Activated B cell treated with CpG ODN at 0.5 μM for 24 hours (primary cell): ENCODE measurements at regions not wholly inside any gene's neighbourhood (a gene's known extent, or its start where the extent isn't known, plus 50 kb on each side); places are given as distances from the start of the nearest gene placed in this dataset.

Experiments
- ATAC-seq: fragments of 200-7000 bp; cut with Tn5 transposase; one replicate; pipeline ENCODE4 v1.10.0; 2021; ENCODE audit warnings: low read depth, mild to moderate bottlenecking, moderate library complexity
- CTCF ChIA-PET: fragments of 350-600 bp; sonication (Branson Sonifier 250); formaldehyde crosslinking; loops from one replicate; lab custom pipeline; 2021; ENCODE audit warnings: antibody characterized with exemption; lab: Charles Lee
- POLR2A ChIA-PET: fragments of 350-600 bp; sonication (Branson Sonifier 250); formaldehyde crosslinking; loops from one replicate; lab custom pipeline; 2021; ENCODE audit warnings: antibody characterized with exemption; lab: Charles Lee
- DNase-seq: peaks from one replicate; pipeline ENCODE4 v3.0.0; 2022
- H3K27ac Mint-ChIP-seq: one replicate; pipeline ENCODE4 v1.8.0; 2020; ENCODE audit warnings: mixed read lengths
- H3K27me3 Mint-ChIP-seq: one replicate; pipeline ENCODE4 v1.8.0; 2021; ENCODE audit warnings: mixed read lengths
- H3K36me3 Mint-ChIP-seq: one replicate; pipeline ENCODE4 v1.8.0; 2021; ENCODE audit warnings: low read depth, mixed read lengths
- H3K4me1 Mint-ChIP-seq: one replicate; pipeline ENCODE4 v1.8.0; 2021; ENCODE audit warnings: mixed read lengths
- H3K4me3 Mint-ChIP-seq: one replicate; pipeline ENCODE4 v1.8.0; 2020; ENCODE audit warnings: mild to moderate bottlenecking, mixed read lengths
- H3K9me3 Mint-ChIP-seq: one replicate; pipeline ENCODE4 v1.8.0; 2020; ENCODE audit warnings: mixed read lengths
- CTCF ChIP-seq: fragments of 200-600 bp; IDR thresholded peaks from one replicate; pipeline ENCODE4 v1.8.0; 2022; ENCODE audit warnings: antibody characterized with exemption, mild to moderate bottlenecking
- intact Hi-C: fragments of 100-400 bp; cut with micrococcal nuclease; formaldehyde crosslinking; loops from one replicate; pipeline ENCODE4 v1.15.1; 2024

GRCh38 chr7:54932818-54933543 lies 85.8 kb upstream of the EGFR start:
- Mint-ChIP-seq H3K4me1 (no peaks in the 10 kb centered on the region), H3K4me3 (no peak overlapping the region), H3K27ac (no peak overlapping the region), H3K9me3 (peaks cover 19% of the 10 kb centered on the region), H3K36me3 (no peaks in the 10 kb centered on the region), H3K27me3 (peaks cover 24% of the 10 kb centered on the region)
- ChIA-PET CTCF (no interaction called here), POLR2A (no interaction called here)
- DNase-seq, result no peak
- TF ChIP-seq CTCF, result no peak
- intact Hi-C loops, result no loop called here
- ATAC-seq, result no peak

GRCh38 chr7:54933643-54934042 lies 85.2 kb upstream of the EGFR start:
- no peak for DNase-seq
- no peak for TF ChIP-seq CTCF
- ChIA-PET POLR2A (no interaction called here), CTCF (no interaction called here)
- Mint-ChIP-seq H3K4me1 (no peaks in the 10 kb centered on the region), H3K27me3 (peaks cover 26% of the 10 kb centered on the region), H3K9me3 (peaks cover 19% of the 10 kb centered on the region), H3K4me3 (no peak overlapping the region), H3K36me3 (no peaks in the 10 kb centered on the region), H3K27ac (no peak overlapping the region)
- no peak for ATAC-seq
- intact Hi-C loops, result no loop called here

GRCh38 chr7:54940748-54941147 lies 78.1 kb upstream of the EGFR start:
- intact Hi-C loops, result no loop called here
- peaks cover 2% of the 10 kb centered on the region for H3K9me3 Mint-ChIP-seq
- no peak for DNase-seq
- ATAC-seq, result no peak
- POLR2A ChIA-PET, result no interaction called here
- peaks cover 10% of the 10 kb centered on the region for H3K27me3 Mint-ChIP-seq
- no peaks in the 10 kb centered on the region for H3K4me1 Mint-ChIP-seq
- no peak overlapping the region for H3K4me3 Mint-ChIP-seq
- H3K27ac Mint-ChIP-seq, result no peak overlapping the region
- CTCF ChIA-PET, result no interaction called here
- no peaks in the 10 kb centered on the region for H3K36me3 Mint-ChIP-seq
- no peak for TF ChIP-seq CTCF

- Mint-ChIP-seq H3K4me1 (no peaks in the 10 kb centered on the region), H3K4me3 (no peak overlapping the region), H3K27ac (no peak overlapping the region), H3K27me3 (peaks cover 5% of the 10 kb centered on the region), H3K9me3 (peaks cover 2% of the 10 kb centered on the region), H3K36me3 (no peaks in the 10 kb centered on the region)
- intact Hi-C loops, result no loop called here
- CTCF ChIA-PET, result no interaction called here
- ATAC-seq, result no peak
- TF ChIP-seq CTCF, result no peak
- POLR2A ChIA-PET, result no interaction called here
- no peak for DNase-seq
Observed at GRCh38 chr7:54944179-54944578, 74.6 kb upstream of the EGFR start.

GRCh38 chr7:54946271-54946670 lies 72.5 kb upstream of the EGFR start:
- intact Hi-C loops, result no loop called here
- no peak for TF ChIP-seq CTCF
- H3K4me3 Mint-ChIP-seq, result no peak overlapping the region
- no peak overlapping the region for H3K27ac Mint-ChIP-seq
- no peaks in the 10 kb centered on the region for H3K27me3 Mint-ChIP-seq
- H3K36me3 Mint-ChIP-seq, result no peaks in the 10 kb centered on the region
- CTCF ChIA-PET, result no interaction called here
- H3K4me1 Mint-ChIP-seq, result no peaks in the 10 kb centered on the region
- peaks cover 3% of the 10 kb centered on the region for H3K9me3 Mint-ChIP-seq
- POLR2A ChIA-PET, result no interaction called here
- DNase-seq (no peak), ATAC-seq (no peak)
